Kidney epithelial cell (primary cell): ENCODE measurements at regions not wholly inside any gene's neighbourhood (a gene's known extent, or its start where the extent isn't known, plus 50 kb on each side); places are given as distances from the start of the nearest gene placed in this dataset.

Experiments
- DNase-seq: peaks from one replicate; pipeline ENCODE4 v3.0.0-alpha.2; 2010; ENCODE audit warnings: low read depth
- H3K27me3 ChIP-seq: 2 replicates; pipeline ENCODE4 v1.6.0; 2011; ENCODE audit warnings: low read length; ENCODE audit not compliant: control insufficient read depth, insufficient read depth
- H3K36me3 ChIP-seq: 2 replicates; pipeline ENCODE4 v1.5.1; 2011; ENCODE audit warnings: low read length; ENCODE audit not compliant: control insufficient read depth, insufficient read depth
- H3K4me3 ChIP-seq: 2 replicates; pipeline ENCODE4 v1.5.1; 2011; ENCODE audit warnings: low read depth, mild to moderate bottlenecking, control low read depth, low read length
- TF ChIP-seq, protein P1 (sequence below): IDR thresholded peaks from 2 replicates; pipeline ENCODE4 v1.5.1; 2011; ENCODE audit warnings: mild to moderate bottlenecking, moderate library complexity, low read length, control low read depth, inconsistent platforms; ENCODE audit not compliant: insufficient read depth, poor library complexity, severe bottlenecking

DNA sequence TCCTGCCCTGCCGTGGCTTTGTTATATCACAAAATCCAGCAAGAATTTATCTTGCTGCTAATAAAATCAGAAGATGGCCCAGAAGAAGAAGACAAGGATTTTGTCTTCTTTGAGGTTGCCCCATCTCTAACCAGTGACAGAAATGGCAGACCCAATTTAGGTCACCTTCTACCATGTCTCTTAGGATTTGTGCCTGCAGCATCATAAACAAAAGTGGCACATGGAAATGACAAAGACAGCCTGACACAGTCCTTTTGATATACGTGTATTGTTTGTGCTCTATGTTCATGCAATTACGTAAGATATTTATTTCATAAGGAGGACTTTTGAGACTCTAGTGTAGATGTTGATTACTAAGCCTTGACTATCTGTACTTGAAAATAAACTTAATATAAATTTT lies 135.9 kb upstream of the TMTC4 start:
- Histone ChIP-seq H3K4me3 (no peak overlapping the region), H3K36me3 (no peaks in the 10 kb centered on the region), H3K27me3 (no peaks in the 10 kb centered on the region)
- TF ChIP-seq, protein P1, sequence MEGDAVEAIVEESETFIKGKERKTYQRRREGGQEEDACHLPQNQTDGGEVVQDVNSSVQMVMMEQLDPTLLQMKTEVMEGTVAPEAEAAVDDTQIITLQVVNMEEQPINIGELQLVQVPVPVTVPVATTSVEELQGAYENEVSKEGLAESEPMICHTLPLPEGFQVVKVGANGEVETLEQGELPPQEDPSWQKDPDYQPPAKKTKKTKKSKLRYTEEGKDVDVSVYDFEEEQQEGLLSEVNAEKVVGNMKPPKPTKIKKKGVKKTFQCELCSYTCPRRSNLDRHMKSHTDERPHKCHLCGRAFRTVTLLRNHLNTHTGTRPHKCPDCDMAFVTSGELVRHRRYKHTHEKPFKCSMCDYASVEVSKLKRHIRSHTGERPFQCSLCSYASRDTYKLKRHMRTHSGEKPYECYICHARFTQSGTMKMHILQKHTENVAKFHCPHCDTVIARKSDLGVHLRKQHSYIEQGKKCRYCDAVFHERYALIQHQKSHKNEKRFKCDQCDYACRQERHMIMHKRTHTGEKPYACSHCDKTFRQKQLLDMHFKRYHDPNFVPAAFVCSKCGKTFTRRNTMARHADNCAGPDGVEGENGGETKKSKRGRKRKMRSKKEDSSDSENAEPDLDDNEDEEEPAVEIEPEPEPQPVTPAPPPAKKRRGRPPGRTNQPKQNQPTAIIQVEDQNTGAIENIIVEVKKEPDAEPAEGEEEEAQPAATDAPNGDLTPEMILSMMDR, result no peak
- DNase-seq, result no peak

DNA sequence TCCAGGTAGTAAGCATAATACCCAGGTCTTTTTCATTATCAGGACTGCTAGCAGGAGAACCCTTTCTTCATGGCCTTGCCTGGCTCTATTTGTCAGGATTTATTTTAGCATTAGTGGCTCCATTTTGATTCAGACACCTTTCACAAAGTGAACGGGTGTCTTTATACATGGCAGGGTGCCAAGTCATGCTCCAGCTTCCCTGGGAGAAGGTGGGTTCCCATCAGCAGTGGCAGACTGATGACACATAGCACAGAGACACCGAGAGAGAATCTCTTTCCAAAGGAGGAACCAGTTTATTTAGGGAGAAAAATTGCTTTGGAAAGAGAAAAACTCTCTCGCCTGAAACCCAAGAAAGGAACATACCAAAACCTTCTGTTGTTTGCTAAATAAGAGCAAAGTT lies 135.3 kb upstream of the TMTC4 start:
- TF ChIP-seq, protein P1, result no peak
- Histone ChIP-seq H3K27me3 (no peaks in the 10 kb centered on the region), H3K4me3 (no peak overlapping the region), H3K36me3 (no peaks in the 10 kb centered on the region)
- no peak for DNase-seq

DNA sequence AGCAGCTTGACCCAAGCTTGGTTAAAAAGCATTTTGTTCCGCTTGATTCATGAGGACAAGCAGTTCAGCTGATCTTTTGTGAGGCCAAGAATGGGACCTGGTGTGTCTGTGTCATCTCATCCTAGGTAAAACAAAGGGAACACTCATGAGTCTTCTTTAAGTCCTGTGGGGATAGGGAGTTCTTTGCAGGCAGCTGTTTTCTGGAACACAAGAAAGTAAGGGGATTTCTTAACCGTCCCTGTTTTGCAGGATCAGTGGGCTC lies 134.5 kb upstream of the TMTC4 start:
- H3K27me3 ChIP-seq, result no peaks in the 10 kb centered on the region

DNA sequence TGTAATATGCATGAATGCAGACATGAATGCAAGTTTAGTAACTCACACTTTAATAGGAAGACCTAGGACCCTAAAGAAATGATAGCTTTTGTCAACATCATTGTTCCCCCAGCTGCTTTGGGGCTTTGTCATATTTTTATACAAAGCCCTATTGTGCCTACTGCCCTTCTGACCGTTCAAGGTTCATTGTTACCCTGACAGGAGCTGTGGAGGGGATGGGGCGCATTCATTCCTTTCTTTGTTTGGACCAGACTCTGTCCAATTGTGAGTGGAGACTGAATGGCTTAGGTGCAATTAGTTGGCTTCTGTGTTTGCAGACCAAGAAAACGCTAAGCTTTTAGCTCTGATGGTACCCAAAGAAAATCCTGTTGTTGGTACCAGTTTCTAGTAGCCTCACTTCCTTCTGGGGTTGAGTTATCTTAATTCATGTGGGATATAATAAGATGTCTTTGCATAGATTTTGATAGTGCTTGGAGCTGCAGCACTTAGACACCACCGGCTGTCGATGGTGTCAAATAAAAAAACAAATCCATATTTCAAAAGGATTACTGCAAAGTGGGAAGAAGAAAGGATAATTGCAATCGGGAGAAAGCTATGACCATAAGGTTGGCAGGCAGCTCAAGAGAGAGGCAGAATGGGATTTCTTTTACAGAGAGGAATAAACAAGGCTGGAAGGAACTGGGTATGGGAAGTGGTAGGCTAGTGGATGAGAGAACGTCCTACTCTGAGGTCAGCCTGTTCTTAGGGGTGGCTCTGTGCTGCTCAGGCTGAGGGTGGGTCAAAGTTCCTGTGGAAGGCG lies 133.9 kb upstream of the TMTC4 start:
- TF ChIP-seq, protein P1, result no peak
- no peak for DNase-seq
- H3K36me3 ChIP-seq, result no peaks in the 10 kb centered on the region
- H3K27me3 ChIP-seq, result no peaks in the 10 kb centered on the region
- no peak overlapping the region for H3K4me3 ChIP-seq

More for the DNA sequence above, 134.5 kb upstream of the TMTC4 start:
- TF ChIP-seq, protein P1, result no peak
- H3K36me3 ChIP-seq, result no peaks in the 10 kb centered on the region
- H3K4me3 ChIP-seq, result no peak overlapping the region
- no peak for DNase-seq

DNA sequence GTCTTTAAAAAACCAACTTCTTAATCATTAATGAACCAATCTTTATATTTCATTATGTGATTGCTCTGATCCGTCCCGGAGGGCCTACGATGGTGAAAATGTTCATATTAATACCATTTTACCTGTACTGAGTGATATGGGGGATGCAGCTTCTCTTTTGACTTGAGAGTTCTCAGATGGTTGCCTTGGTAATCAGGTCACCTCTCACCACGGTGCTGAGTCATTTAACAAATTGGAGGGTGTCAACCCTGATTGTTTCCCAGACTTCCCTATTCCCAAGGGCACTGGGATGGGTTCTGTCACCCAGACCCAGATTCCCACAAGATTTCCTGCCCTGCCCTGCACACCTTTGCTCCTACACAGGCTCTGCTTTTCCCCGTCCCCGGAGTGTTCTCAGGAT lies 128.5 kb upstream of the TMTC4 start:
- Histone ChIP-seq H3K4me3 (no peak overlapping the region), H3K27me3 (no peaks in the 10 kb centered on the region), H3K36me3 (no peaks in the 10 kb centered on the region)
- no peak for DNase-seq
- TF ChIP-seq, protein P1, result no peak

DNA sequence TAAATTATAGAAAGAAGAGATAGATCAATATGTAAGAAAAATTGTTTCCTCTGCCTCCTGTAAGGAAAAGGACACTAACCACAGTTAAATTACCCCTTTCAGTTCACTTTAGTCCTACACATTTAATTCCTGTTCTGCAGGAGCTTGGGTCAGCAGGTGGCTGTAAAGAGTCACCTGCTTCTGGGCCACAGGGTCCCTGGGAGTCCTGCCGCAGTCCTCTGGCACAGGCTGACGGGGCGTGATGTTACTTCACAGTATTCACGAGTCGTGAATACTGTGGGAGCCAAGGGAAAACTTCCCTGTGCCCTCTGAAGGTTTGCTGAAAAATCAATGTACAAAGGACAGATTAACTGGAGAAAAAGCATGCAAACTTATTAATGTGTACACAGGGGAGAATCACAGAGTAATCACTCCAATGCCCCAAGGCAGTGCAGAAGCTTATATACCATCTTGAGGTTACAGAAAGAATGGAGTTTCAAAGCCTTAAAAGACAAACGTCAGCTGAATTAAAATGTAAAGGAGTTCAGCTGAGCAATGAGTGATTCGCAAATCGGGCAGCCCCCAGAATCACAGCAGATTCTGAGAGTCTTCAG lies 125.8 kb upstream of the TMTC4 start:
- Histone ChIP-seq H3K36me3 (no peaks in the 10 kb centered on the region), H3K27me3 (no peaks in the 10 kb centered on the region), H3K4me3 (no peak overlapping the region)
- TF ChIP-seq, protein P1, result no peak
- no peak for DNase-seq
